DND-41 (cell line): ENCODE measurements at regions not wholly inside any gene's neighbourhood (a gene's known extent, or its start where the extent isn't known, plus 50 kb on each side); places are given as distances from the start of the nearest gene placed in this dataset.

Source experiments
- ATAC-seq: fragments of 200-7000 bp; cut with Tn5 transposase; 3 replicates; pipeline ENCODE4 v1.9.1; 2021; ENCODE audit warnings: low read depth; ENCODE audit not compliant: insufficient read depth
- DNase-seq: peaks from one replicate; pipeline ENCODE4 v3.0.0-alpha.2; 2020
- H2AFZ ChIP-seq: 2 replicates; pipeline ENCODE4 v1.6.0; 2012; ENCODE audit warnings: low read depth, low read length
- H3K27ac ChIP-seq: 2 replicates; pipeline ENCODE4 v1.5.1; 2012; ENCODE audit warnings: low read length, inconsistent platforms
- H3K27me3 ChIP-seq: fragments of 200-600 bp; sonication (generic); 2 replicates; pipeline ENCODE4 v1.6.0; 2012; ENCODE audit warnings: low read length, mild to moderate bottlenecking, inconsistent platforms; ENCODE audit not compliant: insufficient read depth, poor library complexity
- H3K36me3 ChIP-seq: 2 replicates; pipeline ENCODE4 v1.5.1; 2012; ENCODE audit warnings: low read length, inconsistent platforms; ENCODE audit not compliant: insufficient read depth
- H3K4me1 ChIP-seq: 2 replicates; pipeline ENCODE4 v1.5.1; 2012; ENCODE audit warnings: mild to moderate bottlenecking, low read length; ENCODE audit not compliant: insufficient read depth
- H3K4me2 ChIP-seq: 2 replicates; pipeline ENCODE4 v1.6.0; 2012; ENCODE audit warnings: mild to moderate bottlenecking, moderate library complexity, low read length, inconsistent platforms; ENCODE audit not compliant: insufficient read depth
- H3K4me3 ChIP-seq, 2 experiments: fragments of 200-600 bp in 1 of 2; shearing (Covaris generic) in 1 of 2; 2 replicates each; pipeline ENCODE4 v1.5.1; 2012 to 2016; ENCODE audit warnings: inconsistent platforms in 2 of 2, low read length in 2 of 2, mild to moderate bottlenecking in 2 of 2, low read depth in 1 of 2, moderate library complexity in 1 of 2
- H3K79me2 ChIP-seq: 2 replicates; pipeline ENCODE4 v1.6.0; 2012; ENCODE audit warnings: low read length, inconsistent platforms; ENCODE audit not compliant: insufficient read depth
- H3K9ac ChIP-seq: 2 replicates; pipeline ENCODE4 v1.6.0; 2012; ENCODE audit warnings: low read depth, mild to moderate bottlenecking, inconsistent platforms, low read length, moderate library complexity
- H3K9me3 ChIP-seq: 2 replicates; pipeline ENCODE4 v1.5.1; 2012; ENCODE audit warnings: low read length, moderate library complexity, mild to moderate bottlenecking, inconsistent platforms; ENCODE audit not compliant: insufficient read depth, severe bottlenecking
- H4K20me1 ChIP-seq: 2 replicates; pipeline ENCODE4 v1.6.0; 2012; ENCODE audit warnings: low read length; ENCODE audit not compliant: insufficient read depth
- EZH2 ChIP-seq: IDR thresholded peaks from 3 replicates; pipeline ENCODE4 v1.6.1; 2012; ENCODE audit warnings: borderline replicate concordance, low read depth, mild to moderate bottlenecking, moderate library complexity, low read length, inconsistent platforms; ENCODE audit not compliant: severe bottlenecking
- TF ChIP-seq, protein P1 (sequence below): IDR thresholded peaks from 2 replicates; pipeline ENCODE4 v1.5.1; 2012; ENCODE audit warnings: borderline replicate concordance, low read length, moderate library complexity, mild to moderate bottlenecking; ENCODE audit not compliant: poor library complexity, severe bottlenecking; ENCODE audit errors: extremely low read depth

DNA sequence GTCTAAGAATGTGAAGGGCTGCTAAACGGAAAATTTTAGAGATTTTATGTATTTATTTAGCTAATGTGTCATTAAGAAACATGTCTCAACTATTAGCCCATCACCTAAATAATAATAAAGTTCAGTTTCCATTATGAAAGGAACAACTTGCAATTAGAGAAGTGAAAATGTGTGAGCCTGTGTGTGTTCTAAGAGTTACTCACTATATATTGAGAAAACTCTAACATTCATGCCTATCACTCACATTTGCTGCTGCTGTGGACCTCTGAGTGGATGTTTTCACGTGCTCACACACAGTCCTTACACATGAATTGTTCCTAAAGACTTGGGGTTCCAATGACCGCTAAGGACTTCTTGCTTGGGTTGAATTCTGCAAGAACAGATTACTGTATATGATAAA, 364.0 kb downstream of the TMA16 start:
- Histone ChIP-seq H3K4me2 (no peak overlapping the region), H3K79me2 (no peaks in the 10 kb centered on the region), H4K20me1 (no peaks in the 10 kb centered on the region), H3K27ac (no peak overlapping the region), H3K9me3 (no peaks in the 10 kb centered on the region), H3K36me3 (no peaks in the 10 kb centered on the region), H3K4me1 (no peaks in the 10 kb centered on the region), H3K27me3 (no peaks in the 10 kb centered on the region), H2AFZ (no peak overlapping the region), H3K4me3 (no peak overlapping the region), H3K9ac (no peak overlapping the region)
- ATAC-seq = no peak
- no peak for DNase-seq
- TF ChIP-seq EZH2 = no peak
- TF ChIP-seq, protein P1, sequence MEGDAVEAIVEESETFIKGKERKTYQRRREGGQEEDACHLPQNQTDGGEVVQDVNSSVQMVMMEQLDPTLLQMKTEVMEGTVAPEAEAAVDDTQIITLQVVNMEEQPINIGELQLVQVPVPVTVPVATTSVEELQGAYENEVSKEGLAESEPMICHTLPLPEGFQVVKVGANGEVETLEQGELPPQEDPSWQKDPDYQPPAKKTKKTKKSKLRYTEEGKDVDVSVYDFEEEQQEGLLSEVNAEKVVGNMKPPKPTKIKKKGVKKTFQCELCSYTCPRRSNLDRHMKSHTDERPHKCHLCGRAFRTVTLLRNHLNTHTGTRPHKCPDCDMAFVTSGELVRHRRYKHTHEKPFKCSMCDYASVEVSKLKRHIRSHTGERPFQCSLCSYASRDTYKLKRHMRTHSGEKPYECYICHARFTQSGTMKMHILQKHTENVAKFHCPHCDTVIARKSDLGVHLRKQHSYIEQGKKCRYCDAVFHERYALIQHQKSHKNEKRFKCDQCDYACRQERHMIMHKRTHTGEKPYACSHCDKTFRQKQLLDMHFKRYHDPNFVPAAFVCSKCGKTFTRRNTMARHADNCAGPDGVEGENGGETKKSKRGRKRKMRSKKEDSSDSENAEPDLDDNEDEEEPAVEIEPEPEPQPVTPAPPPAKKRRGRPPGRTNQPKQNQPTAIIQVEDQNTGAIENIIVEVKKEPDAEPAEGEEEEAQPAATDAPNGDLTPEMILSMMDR = no peak

DNA sequence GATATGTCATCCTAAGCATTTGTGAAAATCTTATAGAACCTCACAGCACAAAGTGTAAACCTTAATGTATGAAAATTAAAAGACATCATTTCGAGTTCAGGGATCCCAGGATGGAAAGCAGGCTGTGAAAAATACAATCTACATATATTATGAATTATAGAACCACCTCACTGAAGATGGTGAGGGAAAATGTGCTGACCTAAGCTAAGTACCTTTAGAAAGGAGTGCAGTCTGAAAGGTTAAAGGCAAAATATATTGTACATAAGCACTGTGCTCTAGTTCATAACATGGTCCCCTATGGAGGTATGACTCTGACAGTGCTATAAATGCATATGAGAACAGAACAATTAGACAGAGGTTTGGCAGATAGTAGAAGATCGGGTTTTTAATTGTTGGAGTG, 368.6 kb downstream of the TMA16 start:
- no peak overlapping the region for H3K27ac ChIP-seq
- TF ChIP-seq EZH2 = no peak
- TF ChIP-seq, protein P1 = no peak
- no peaks in the 10 kb centered on the region for H3K36me3 ChIP-seq

DNA sequence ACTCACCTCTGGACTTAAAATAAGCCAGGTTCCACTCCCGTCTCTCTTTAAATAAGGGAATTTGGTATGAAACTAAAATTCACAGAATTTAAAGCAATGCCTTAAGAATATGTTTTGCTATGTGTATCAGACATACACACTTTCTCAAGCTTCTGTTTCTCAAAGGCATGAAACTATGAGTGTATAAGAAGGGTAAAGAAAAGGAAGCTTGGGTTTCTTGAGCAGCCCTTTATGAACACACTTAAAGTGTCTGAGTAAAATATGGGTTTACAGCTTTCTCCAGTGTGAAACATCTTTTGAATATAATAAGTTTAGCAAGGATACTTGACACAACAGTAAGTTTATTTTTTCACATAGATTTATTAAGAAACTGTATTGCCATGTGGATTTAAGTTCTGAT, 370.5 kb downstream of the TMA16 start:
- no peak overlapping the region for H3K4me3 ChIP-seq
- no peak overlapping the region for H3K27ac ChIP-seq
- H3K9me3 ChIP-seq = no peaks in the 10 kb centered on the region
- DNase-seq (no peak), ATAC-seq (no peak)
- H3K9ac ChIP-seq = no peak overlapping the region
- no peak overlapping the region for H3K4me2 ChIP-seq
- no peaks in the 10 kb centered on the region for H4K20me1 ChIP-seq
- no peaks in the 10 kb centered on the region for H3K79me2 ChIP-seq
- TF ChIP-seq, protein P1 = no peak
- TF ChIP-seq EZH2 = no peak
- no peaks in the 10 kb centered on the region for H3K27me3 ChIP-seq
- no peak overlapping the region for H2AFZ ChIP-seq
- no peaks in the 10 kb centered on the region for H3K4me1 ChIP-seq
- no peaks in the 10 kb centered on the region for H3K36me3 ChIP-seq

More for the DNA sequence above, 368.6 kb downstream of the TMA16 start:
- Histone ChIP-seq H3K9ac (no peak overlapping the region), H3K4me3 (no peak overlapping the region), H2AFZ (no peak overlapping the region), H3K27me3 (no peaks in the 10 kb centered on the region), H4K20me1 (no peaks in the 10 kb centered on the region), H3K9me3 (no peaks in the 10 kb centered on the region), H3K4me1 (no peaks in the 10 kb centered on the region), H3K4me2 (no peak overlapping the region), H3K79me2 (no peaks in the 10 kb centered on the region)
- no peak for ATAC-seq
- DNase-seq = no peak

DNA sequence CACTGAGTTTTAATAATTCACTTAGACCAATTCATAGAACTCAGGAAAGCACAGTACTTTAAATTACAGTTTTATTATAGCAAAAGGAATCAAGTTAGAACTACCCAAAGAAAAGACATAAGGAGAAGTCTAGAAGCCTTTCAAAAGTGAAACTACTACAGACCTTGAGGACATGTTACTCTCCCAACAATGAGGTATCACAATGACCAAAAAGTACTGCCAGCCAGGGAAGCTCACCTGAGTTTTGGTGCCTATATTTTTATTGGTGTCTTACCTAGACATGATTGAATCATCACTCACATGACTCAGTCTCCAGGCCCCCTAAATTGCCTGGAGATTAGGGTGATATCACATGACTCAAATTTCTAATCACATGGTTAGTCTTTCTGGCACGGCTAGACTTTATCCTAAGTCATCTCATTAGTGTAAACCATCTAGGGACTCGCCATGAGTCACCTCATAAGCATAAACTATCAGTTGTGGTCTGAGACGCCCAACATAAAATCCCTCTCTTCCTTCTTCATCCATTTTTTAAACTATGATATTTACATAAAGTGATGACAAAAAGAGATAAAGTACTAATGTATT, 372.3 kb downstream of the TMA16 start:
- DNase-seq = no peak
- no peaks in the 10 kb centered on the region for H4K20me1 ChIP-seq
- TF ChIP-seq, protein P1 = no peak
- no peak for TF ChIP-seq EZH2
- H2AFZ ChIP-seq = no peak overlapping the region
- no peak overlapping the region for H3K9ac ChIP-seq
- no peak for ATAC-seq
- no peaks in the 10 kb centered on the region for H3K27me3 ChIP-seq
- no peak overlapping the region for H3K4me3 ChIP-seq
- H3K79me2 ChIP-seq = no peaks in the 10 kb centered on the region
- H3K4me2 ChIP-seq = no peak overlapping the region
- no peak overlapping the region for H3K27ac ChIP-seq
- no peaks in the 10 kb centered on the region for H3K9me3 ChIP-seq
- H3K36me3 ChIP-seq = no peaks in the 10 kb centered on the region
- H3K4me1 ChIP-seq = no peaks in the 10 kb centered on the region
